A549 (cell line): ENCODE measurements at regions not wholly inside any gene's neighbourhood (a gene's known extent, or its start where the extent isn't known, plus 50 kb on each side); places are given as distances from the start of the nearest gene placed in this dataset.

Source experiments
- ATAC-seq, 2 experiments: fragments of 200-7000 bp in 1 of 2; fragments of >200 bp in 1 of 2; cut with Nextera tagmentation in 1 of 2; cut with Tn5 transposase in 1 of 2; 3 replicates each; pipeline versions ENCODE4 v1.8.0 to v1.9.1; 2018 to 2020; ENCODE audit warnings: mild to moderate bottlenecking in 1 of 2, moderate library complexity in 1 of 2
- CTCF ChIA-PET: fragments of 300-600 bp; sonication (Branson Sonifier 250); formaldehyde crosslinking; extraction: SDS; loops from one replicate; lab custom pipeline; 2021; ENCODE audit warnings: antibody characterized with exemption, inconsistent platforms; lab: Yijun Ruan, JAX
- POLR2A ChIA-PET: fragments of 350-600 bp; formaldehyde crosslinking; extraction: SDS; loops from one replicate; lab custom pipeline; 2021; ENCODE audit warnings: antibody characterized with exemption, inconsistent platforms; lab: Yijun Ruan, JAX
- DNase-seq, 2 experiments: peaks; one replicate each; pipeline versions ENCODE4 v3.0.0 to v3.0.0-alpha.2; 2011 to 2016; ENCODE audit warnings: low read depth in 1 of 2, low spot score in 1 of 2
- FAIRE-seq: peaks from 2 replicates; lab custom pipeline; 2011; peaks lifted over from hg19 to GRCh38; lab: Jason Lieb, UNC
- H3K27ac ChIP-seq, 2 experiments: fragments of >200 bp; sonication (Bioruptor Twin); formaldehyde crosslinking; 3 replicates each; pipeline ENCODE4 v1.5.1; 2016 to 2017
- H3K4me1 ChIP-seq: fragments of >200 bp; sonication (Bioruptor Twin); formaldehyde crosslinking; 3 replicates; pipeline ENCODE4 v1.6.1; 2016
- H3K4me2 ChIP-seq: fragments of >200 bp; sonication (Bioruptor Twin); formaldehyde crosslinking; 3 replicates; pipeline ENCODE4 v1.6.1; 2016
- H3K4me3 ChIP-seq: fragments of >200 bp; sonication (Bioruptor Twin); formaldehyde crosslinking; 3 replicates; pipeline ENCODE4 v1.5.1; 2016
- H3K9me3 ChIP-seq: fragments of >200 bp; sonication (Bioruptor Twin); formaldehyde crosslinking; 3 replicates; pipeline ENCODE4 v1.6.1; 2016
- CBX2 ChIP-seq: fragments of 200-600 bp; sonication (generic); IDR thresholded peaks from 2 replicates; pipeline ENCODE4 v1.6.1; 2016; ENCODE audit warnings: low read depth, mild to moderate bottlenecking, borderline replicate concordance
- CEBPB ChIP-seq, 2 experiments: fragments of >200 bp in 1 of 2; sonication (Bioruptor Twin) in 1 of 2; formaldehyde crosslinking in 1 of 2; IDR thresholded peaks; 2 replicates each; pipeline ENCODE4 v1.6.1; 2012 to 2016
- CHD2 ChIP-seq: fragments of 150-350 bp; IDR thresholded peaks from 2 replicates; pipeline ENCODE4 v1.6.1; 2014; ENCODE audit warnings: low read length; ENCODE audit not compliant: partially characterized antibody
- EHF ChIP-seq: fragments of 250-450 bp; sonication (Bioruptor Pico); IDR thresholded peaks from 2 replicates; pipeline ENCODE4 v1.5.0; 2020; ENCODE audit warnings: mild to moderate bottlenecking
- EP300 ChIP-seq, 2 experiments: fragments of >200 bp; sonication (Bioruptor Twin); formaldehyde crosslinking; IDR thresholded peaks; 2 replicates in 1 of 2; 3 replicates in 1 of 2; pipeline ENCODE4 v1.6.1; 2016 to 2017
- GATA3 ChIP-seq: IDR thresholded peaks from 2 replicates; pipeline ENCODE4 v1.6.1; 2012; ENCODE audit warnings: borderline replicate concordance
- HDAC2 ChIP-seq: fragments of 200-600 bp; sonication (generic); IDR thresholded peaks from 2 replicates; pipeline ENCODE4 v1.6.1; 2016
- KDM1A ChIP-seq: fragments of 200-600 bp; sonication (generic); IDR thresholded peaks from 2 replicates; pipeline ENCODE4 v1.6.1; 2016; ENCODE audit warnings: low read depth, mild to moderate bottlenecking
- MAFK ChIP-seq: fragments of 450-650 bp; IDR thresholded peaks from 2 replicates; pipeline ENCODE4 v1.6.1; 2014; ENCODE audit not compliant: partially characterized antibody
- POLR2AphosphoS2 ChIP-seq: conservative IDR thresholded peaks from 2 replicates; pipeline ENCODE4 v1.6.1; 2012; ENCODE audit warnings: low read length, improper control_type of control experiment, inconsistent platforms
- RARB ChIP-seq: fragments of 250-450 bp; sonication (Bioruptor Pico); IDR thresholded peaks from 2 replicates; pipeline ENCODE4 v1.8.0; 2021; ENCODE audit warnings: mild to moderate bottlenecking, moderate library complexity
- RNF2 ChIP-seq: fragments of 200-600 bp; sonication (generic); IDR thresholded peaks from 2 replicates; pipeline ENCODE4 v1.6.1; 2016; ENCODE audit warnings: low read depth, mild to moderate bottlenecking, antibody characterized with exemption, moderate library complexity, borderline replicate concordance
- SREBF2 ChIP-seq: fragments of 450-650 bp; IDR thresholded peaks from 2 replicates; pipeline ENCODE4 v1.6.1; 2014; ENCODE audit warnings: mild to moderate bottlenecking, moderate library complexity
- ZNF302 ChIP-seq: fragments of 250-450 bp; sonication (Bioruptor Pico); IDR thresholded peaks from 2 replicates; pipeline ENCODE4 v1.9.0; 2021; ENCODE audit warnings: inconsistent platforms, mild to moderate bottlenecking, moderate library complexity
- WGBS: methylation state at CpG from one replicate; pipeline ENCODE4 v1.1.6; 2017; ENCODE audit errors: missing lambda C conversion rate; 5-methylcytosine and 5-hydroxymethylcytosine counted together
- TF ChIP-seq, protein P1 (sequence below): IDR thresholded peaks from 2 replicates; pipeline ENCODE4 v1.6.1; 2012
- TF ChIP-seq, protein P2 (sequence below): fragments of 450-650 bp; IDR thresholded peaks from 2 replicates; pipeline ENCODE4 v1.6.1; 2014; ENCODE audit warnings: antibody characterized with exemption
- TF ChIP-seq, protein P3 (sequence below): IDR thresholded peaks from 2 replicates; pipeline ENCODE4 v1.6.1; 2012; ENCODE audit warnings: low read depth, borderline replicate concordance
- TF ChIP-seq, protein P4 (sequence below): fragments of 250-450 bp; sonication (Bioruptor Pico); IDR thresholded peaks from 2 replicates; pipeline ENCODE4 v1.5.0; 2021; ENCODE audit warnings: mild to moderate bottlenecking, moderate library complexity, borderline replicate concordance
- TF ChIP-seq, protein P5 (sequence below): fragments of >200 bp; sonication (Bioruptor Twin); formaldehyde crosslinking; IDR thresholded peaks from 3 replicates; pipeline ENCODE4 v1.5.1; 2016

DNA sequence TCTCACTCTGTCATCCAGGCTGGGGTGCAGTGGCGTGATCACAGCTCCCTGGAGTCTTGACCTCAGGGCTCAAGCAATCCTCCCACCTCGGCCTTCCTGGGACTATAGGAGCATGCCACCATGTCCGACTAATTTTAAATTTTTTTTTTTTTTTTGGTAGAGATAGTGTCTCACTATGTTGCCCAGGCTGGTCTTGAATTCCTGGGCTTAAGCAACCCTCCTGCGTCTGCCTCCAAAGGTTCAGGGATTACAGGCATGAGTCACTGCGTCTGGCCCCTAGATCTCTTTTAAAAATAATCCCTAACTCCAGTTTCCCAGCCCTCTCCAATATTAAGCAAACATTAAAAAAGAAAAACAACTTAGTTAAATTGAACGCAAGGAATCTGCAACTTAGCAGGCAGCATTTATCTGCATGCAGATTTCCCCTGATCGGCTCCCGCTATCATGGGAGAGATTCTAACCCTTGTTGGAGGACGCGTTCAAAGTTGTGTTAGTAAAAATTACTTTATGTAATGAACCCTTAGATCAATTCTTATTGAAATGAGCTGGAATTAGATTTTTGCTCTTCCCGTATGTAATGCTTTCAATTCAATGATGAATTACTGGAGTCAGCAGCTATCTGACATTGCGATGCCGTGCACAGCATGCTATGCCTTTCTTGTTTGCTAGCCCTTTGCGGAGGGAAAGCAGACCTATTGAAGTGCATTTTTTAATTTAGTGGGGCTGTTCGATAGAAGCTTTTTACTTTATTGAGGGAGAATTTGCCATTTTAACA is 171.7 kb downstream of the HAPSTR1 start:
- 50% methylated on average over 15 of the region's 15 CpGs for WGBS

DNA sequence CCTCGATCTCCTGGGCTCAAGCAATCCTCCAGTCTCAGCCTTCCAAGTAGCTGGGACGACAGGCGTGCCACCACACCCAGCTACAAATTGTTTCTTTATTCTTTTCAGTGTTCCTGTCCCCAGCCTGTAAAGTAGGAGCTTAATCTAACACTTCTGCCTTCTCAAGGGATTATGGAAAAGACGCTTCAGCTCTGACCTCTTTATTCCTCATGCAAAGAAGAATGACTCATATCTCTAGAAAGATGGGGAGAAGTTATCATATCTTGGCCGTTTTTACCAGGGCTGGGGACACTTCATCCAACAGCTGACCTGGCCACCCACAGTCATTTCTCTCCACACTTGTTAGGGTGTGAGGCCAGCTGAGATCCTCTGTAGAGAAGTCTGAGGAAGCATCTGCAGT is 172.6 kb downstream of the HAPSTR1 start:
- Histone ChIP-seq H3K4me3 (no peak overlapping the region), H3K4me2 (no peak overlapping the region), H3K9me3 (0 out of 3 replicates have a peak, but pooled peaks cover 3% of the 10 kb centered on the region), H3K27ac (no peak overlapping the region), H3K4me1 (no peaks in the 10 kb centered on the region)
- ATAC-seq = no peak
- no peak for FAIRE-seq
- TF ChIP-seq, protein P1, sequence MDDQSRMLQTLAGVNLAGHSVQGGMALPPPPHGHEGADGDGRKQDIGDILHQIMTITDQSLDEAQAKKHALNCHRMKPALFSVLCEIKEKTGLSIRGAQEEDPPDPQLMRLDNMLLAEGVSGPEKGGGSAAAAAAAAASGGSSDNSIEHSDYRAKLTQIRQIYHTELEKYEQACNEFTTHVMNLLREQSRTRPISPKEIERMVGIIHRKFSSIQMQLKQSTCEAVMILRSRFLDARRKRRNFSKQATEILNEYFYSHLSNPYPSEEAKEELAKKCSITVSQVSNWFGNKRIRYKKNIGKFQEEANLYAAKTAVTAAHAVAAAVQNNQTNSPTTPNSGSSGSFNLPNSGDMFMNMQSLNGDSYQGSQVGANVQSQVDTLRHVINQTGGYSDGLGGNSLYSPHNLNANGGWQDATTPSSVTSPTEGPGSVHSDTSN = no peak
- TF ChIP-seq CHD2 = no peak
- WGBS = 4% methylated on average over 5 of the region's 5 CpGs
- CTCF ChIA-PET = interaction anchor here (0.9 to 1.7 kb wide), 2 partner anchors 10 to 918 kb away, joined by 3 to 4 read pairs; partner anchors contain the start of gene GRIN2A
- no peak for DNase-seq
- POLR2A ChIA-PET = no interaction called here

More for the DNA sequence above, 171.7 kb downstream of the HAPSTR1 start:
- TF ChIP-seq CBX2 (no peak), CEBPB (IDR thresholded peaks at IDR 0.05) (no peak), ZNF302 (CRISPR knock-in tag) (no peak), HDAC2 (no peak), EHF (CRISPR knock-in tag) (no peak), GATA3 (no peak), POLR2AphosphoS2 (no peak), KDM1A (no peak), RARB (CRISPR knock-in tag) (no peak), MAFK (no peak), SREBF2 (no peak), EP300 (IDR thresholded peaks at IDR 0.05) (no peak), RNF2 (no peak)
- TF ChIP-seq, protein P2, sequence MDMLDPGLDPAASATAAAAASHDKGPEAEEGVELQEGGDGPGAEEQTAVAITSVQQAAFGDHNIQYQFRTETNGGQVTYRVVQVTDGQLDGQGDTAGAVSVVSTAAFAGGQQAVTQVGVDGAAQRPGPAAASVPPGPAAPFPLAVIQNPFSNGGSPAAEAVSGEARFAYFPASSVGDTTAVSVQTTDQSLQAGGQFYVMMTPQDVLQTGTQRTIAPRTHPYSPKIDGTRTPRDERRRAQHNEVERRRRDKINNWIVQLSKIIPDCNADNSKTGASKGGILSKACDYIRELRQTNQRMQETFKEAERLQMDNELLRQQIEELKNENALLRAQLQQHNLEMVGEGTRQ = no peak
- TF ChIP-seq, protein P3, sequence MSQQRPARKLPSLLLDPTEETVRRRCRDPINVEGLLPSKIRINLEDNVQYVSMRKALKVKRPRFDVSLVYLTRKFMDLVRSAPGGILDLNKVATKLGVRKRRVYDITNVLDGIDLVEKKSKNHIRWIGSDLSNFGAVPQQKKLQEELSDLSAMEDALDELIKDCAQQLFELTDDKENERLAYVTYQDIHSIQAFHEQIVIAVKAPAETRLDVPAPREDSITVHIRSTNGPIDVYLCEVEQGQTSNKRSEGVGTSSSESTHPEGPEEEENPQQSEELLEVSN = no peak
- TF ChIP-seq, protein P4, sequence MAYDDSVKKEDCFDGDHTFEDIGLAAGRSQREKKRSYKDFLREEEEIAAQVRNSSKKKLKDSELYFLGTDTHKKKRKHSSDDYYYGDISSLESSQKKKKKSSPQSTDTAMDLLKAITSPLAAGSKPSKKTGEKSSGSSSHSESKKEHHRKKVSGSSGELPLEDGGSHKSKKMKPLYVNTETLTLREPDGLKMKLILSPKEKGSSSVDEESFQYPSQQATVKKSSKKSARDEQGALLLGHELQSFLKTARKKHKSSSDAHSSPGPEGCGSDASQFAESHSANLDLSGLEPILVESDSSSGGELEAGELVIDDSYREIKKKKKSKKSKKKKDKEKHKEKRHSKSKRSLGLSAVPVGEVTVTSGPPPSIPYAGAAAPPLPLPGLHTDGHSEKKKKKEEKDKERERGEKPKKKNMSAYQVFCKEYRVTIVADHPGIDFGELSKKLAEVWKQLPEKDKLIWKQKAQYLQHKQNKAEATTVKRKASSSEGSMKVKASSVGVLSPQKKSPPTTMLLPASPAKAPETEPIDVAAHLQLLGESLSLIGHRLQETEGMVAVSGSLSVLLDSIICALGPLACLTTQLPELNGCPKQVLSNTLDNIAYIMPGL (CRISPR knock-in tag) = no peak
- TF ChIP-seq, protein P5, sequence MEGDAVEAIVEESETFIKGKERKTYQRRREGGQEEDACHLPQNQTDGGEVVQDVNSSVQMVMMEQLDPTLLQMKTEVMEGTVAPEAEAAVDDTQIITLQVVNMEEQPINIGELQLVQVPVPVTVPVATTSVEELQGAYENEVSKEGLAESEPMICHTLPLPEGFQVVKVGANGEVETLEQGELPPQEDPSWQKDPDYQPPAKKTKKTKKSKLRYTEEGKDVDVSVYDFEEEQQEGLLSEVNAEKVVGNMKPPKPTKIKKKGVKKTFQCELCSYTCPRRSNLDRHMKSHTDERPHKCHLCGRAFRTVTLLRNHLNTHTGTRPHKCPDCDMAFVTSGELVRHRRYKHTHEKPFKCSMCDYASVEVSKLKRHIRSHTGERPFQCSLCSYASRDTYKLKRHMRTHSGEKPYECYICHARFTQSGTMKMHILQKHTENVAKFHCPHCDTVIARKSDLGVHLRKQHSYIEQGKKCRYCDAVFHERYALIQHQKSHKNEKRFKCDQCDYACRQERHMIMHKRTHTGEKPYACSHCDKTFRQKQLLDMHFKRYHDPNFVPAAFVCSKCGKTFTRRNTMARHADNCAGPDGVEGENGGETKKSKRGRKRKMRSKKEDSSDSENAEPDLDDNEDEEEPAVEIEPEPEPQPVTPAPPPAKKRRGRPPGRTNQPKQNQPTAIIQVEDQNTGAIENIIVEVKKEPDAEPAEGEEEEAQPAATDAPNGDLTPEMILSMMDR = no peak
- Histone ChIP-seq H3K4me3 (no peak overlapping the region), H3K4me1 (no peaks in the 10 kb centered on the region), H3K4me2 (no peak overlapping the region), H3K27ac (no peak overlapping the region), H3K9me3 (0 out of 3 replicates have a peak, but pooled peaks cover 3% of the 10 kb centered on the region)
- FAIRE-seq (no peak), ATAC-seq (no peak), DNase-seq (no peak)
- ChIA-PET CTCF (interaction anchor here (0.7 to 1.7 kb wide), 4 partner anchors 7 to 919 kb away, joined by 3 to 4 read pairs (median 4); partner anchors contain the start of gene GRIN2A), POLR2A (no interaction called here)
